Body of pancreas (tissue), 4 donors: ENCODE measurements at regions not wholly inside any gene's neighbourhood (a gene's known extent, or its start where the extent isn't known, plus 50 kb on each side); places are given as distances from the start of the nearest gene placed in this dataset.

Experiments
- POLR2A ChIP-seq, 3 donors: fragments of 450-650 bp; IDR thresholded peaks; one replicate each; pipeline ENCODE4 v1.6.1; 2016; ENCODE audit warnings: antibody characterized with exemption in 3 of 3, mild to moderate bottlenecking in 2 of 3
- TF ChIP-seq, protein P1 (sequence below), 7 experiments: fragments of 450-650 bp in 4 of 7; fragments of 200-600 bp in 3 of 7; sonication (generic) in 3 of 7; IDR thresholded peaks; one replicate each; pipeline ENCODE4 v1.5.1; 2016 to 2019; ENCODE audit warnings: antibody characterized with exemption in 7 of 7

DNA sequence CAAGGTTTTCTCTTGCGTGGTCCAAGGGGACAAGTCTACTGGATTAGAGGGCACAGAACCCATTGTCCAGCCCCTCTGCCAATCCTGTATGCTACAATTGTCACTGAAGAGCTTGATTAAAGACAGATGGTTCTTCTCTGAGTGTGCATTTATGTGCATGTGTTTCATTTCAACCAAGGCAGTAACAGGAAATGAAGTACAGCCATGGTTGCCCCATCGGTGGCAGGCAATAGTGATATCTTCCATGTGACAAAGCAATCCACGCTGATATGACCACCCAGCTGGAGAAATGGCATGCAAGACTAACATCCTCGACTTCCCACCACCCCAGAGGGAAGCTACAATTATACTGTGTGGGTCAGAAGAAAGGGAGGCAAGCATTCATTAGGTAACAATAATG is 85.5 kb downstream of the UNC5CL start:
- TF ChIP-seq, protein P1, sequence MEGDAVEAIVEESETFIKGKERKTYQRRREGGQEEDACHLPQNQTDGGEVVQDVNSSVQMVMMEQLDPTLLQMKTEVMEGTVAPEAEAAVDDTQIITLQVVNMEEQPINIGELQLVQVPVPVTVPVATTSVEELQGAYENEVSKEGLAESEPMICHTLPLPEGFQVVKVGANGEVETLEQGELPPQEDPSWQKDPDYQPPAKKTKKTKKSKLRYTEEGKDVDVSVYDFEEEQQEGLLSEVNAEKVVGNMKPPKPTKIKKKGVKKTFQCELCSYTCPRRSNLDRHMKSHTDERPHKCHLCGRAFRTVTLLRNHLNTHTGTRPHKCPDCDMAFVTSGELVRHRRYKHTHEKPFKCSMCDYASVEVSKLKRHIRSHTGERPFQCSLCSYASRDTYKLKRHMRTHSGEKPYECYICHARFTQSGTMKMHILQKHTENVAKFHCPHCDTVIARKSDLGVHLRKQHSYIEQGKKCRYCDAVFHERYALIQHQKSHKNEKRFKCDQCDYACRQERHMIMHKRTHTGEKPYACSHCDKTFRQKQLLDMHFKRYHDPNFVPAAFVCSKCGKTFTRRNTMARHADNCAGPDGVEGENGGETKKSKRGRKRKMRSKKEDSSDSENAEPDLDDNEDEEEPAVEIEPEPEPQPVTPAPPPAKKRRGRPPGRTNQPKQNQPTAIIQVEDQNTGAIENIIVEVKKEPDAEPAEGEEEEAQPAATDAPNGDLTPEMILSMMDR (IDR thresholded peaks at IDR 0.05) = no peak
- no peak for TF ChIP-seq POLR2A (IDR thresholded peaks at IDR 0.05)
